HG02642 (cell line): ENCODE measurements at regions not wholly inside any gene's neighbourhood (a gene's known extent, or its start where the extent isn't known, plus 50 kb on each side); places are given as distances from the start of the nearest gene placed in this dataset.
"Not testable (repeated sequence)": the region's sequence is repeated elsewhere in the genome, so short reads cannot be mapped to it uniquely, and the experiment has no call there.

ENCODE experiments used
- ATAC-seq: cut with Tn5 transposase; IDR thresholded peaks from one replicate; pipeline ENCODE4 v1.9.1; 2021; ENCODE audit warnings: mild to moderate bottlenecking; ENCODE audit not compliant: unreplicated experiment, poor library complexity

GRCh38 chr12:124126950-124127655, 154.1 kb downstream of the ZNF664 start:
- peak; percentile 44 for ATAC-seq

- ATAC-seq, result no peak
Observed at GRCh38 chr12:124129132-124129531, 156.1 kb downstream of the ZNF664 start.

- peak; percentile 84 for ATAC-seq
Observed at GRCh38 chr12:124130691-124131591, 157.9 kb downstream of the ZNF664 start.

- no peak for ATAC-seq
Observed at GRCh38 chr12:124131659-124132058, 158.6 kb downstream of the ZNF664 start.

GRCh38 chr12:124132530-124132929, 159.5 kb downstream of the ZNF664 start:
- no peak for ATAC-seq

- no peak for ATAC-seq
Observed at GRCh38 chr12:124136796-124137195, 158.1 kb upstream of the RFLNA start.

- no peak for ATAC-seq
Observed at GRCh38 chr12:124140944-124141486, 153.9 kb upstream of the RFLNA start.

GRCh38 chr12:124141611-124142010, 153.3 kb upstream of the RFLNA start:
- ATAC-seq, result not testable (repeated sequence)

- ATAC-seq, result no peak
Observed at GRCh38 chr12:124142395-124143035, 152.4 kb upstream of the RFLNA start.

GRCh38 chr12:124143726-124144125, 151.2 kb upstream of the RFLNA start:
- no peak for ATAC-seq

GRCh38 chr12:124144531-124145194, 150.2 kb upstream of the RFLNA start:
- ATAC-seq, result no peak

- no peak for ATAC-seq
Observed at GRCh38 chr12:124147027-124147426, 147.9 kb upstream of the RFLNA start.

- peak; percentile 51 for ATAC-seq
Observed at GRCh38 chr12:124147575-124147974, 147.3 kb upstream of the RFLNA start.

GRCh38 chr12:124148481-124149273, 146.2 kb upstream of the RFLNA start:
- ATAC-seq, result no peak

- ATAC-seq, result no peak
Observed at GRCh38 chr12:124149287-124149686, 145.6 kb upstream of the RFLNA start.

GRCh38 chr12:124150168-124150567, 144.7 kb upstream of the RFLNA start:
- ATAC-seq, result no peak

GRCh38 chr12:124151583-124151982, 143.3 kb upstream of the RFLNA start:
- no peak for ATAC-seq

GRCh38 chr12:124152731-124153130, 142.2 kb upstream of the RFLNA start:
- no peak for ATAC-seq

GRCh38 chr12:124153392-124153791, 141.5 kb upstream of the RFLNA start:
- ATAC-seq, result no peak
